GM23338 (cell line): ENCODE measurements at regions not wholly inside any gene's neighbourhood (a gene's known extent, or its start where the extent isn't known, plus 50 kb on each side); places are given as distances from the start of the nearest gene placed in this dataset.

Source experiments
- ATAC-seq: fragments of 200-7000 bp; cut with Tn5 transposase; 3 replicates; pipeline ENCODE4 v1.9.1; 2020
- DNase-seq: peaks from one replicate; pipeline ENCODE4 v3.0.0-alpha.2; 2015; ENCODE audit warnings: low spot score
- H2AFZ ChIP-seq: fragments of 200-600 bp; sonication (generic); 2 replicates; pipeline ENCODE4 v1.8.0; 2016; ENCODE audit warnings: antibody characterized with exemption, mild to moderate bottlenecking, moderate library complexity
- H3F3A ChIP-seq: fragments of 200-600 bp; sonication (generic); replicated peaks from 2 replicates; pipeline ENCODE4 v1.8.0; 2017; ENCODE audit warnings: antibody characterized with exemption, mixed run types, low read depth
- H3K27ac ChIP-seq: fragments of 200-600 bp; sonication (generic); 2 replicates; pipeline ENCODE4 v1.6.1; 2016; ENCODE audit warnings: low read depth
- H3K27me3 ChIP-seq: fragments of 200-600 bp; sonication (generic); 2 replicates; pipeline ENCODE4 v1.8.0; 2016; ENCODE audit warnings: mild to moderate bottlenecking, mixed run types, moderate library complexity; ENCODE audit not compliant: insufficient read depth
- H3K36me3 ChIP-seq: fragments of 200-600 bp; sonication (generic); 2 replicates; pipeline ENCODE4 v1.8.0; 2016; ENCODE audit warnings: mild to moderate bottlenecking; ENCODE audit not compliant: insufficient read depth
- H3K4me1 ChIP-seq: fragments of 200-600 bp; sonication (generic); 2 replicates; pipeline ENCODE4 v1.8.0; 2016; ENCODE audit warnings: mild to moderate bottlenecking, moderate library complexity; ENCODE audit not compliant: insufficient read depth
- H3K4me2 ChIP-seq: fragments of 200-600 bp; sonication (generic); 2 replicates; pipeline ENCODE4 v1.7.1; 2017; ENCODE audit warnings: mixed run types
- H3K4me3 ChIP-seq: fragments of 200-600 bp; sonication (generic); 2 replicates; pipeline ENCODE4 v1.6.1; 2016; ENCODE audit warnings: mixed run types
- H3K79me2 ChIP-seq: fragments of 200-600 bp; sonication (generic); replicated peaks from 2 replicates; pipeline ENCODE4 v1.8.0; 2017; ENCODE audit warnings: mild to moderate bottlenecking; ENCODE audit not compliant: insufficient read depth
- H3K9me2 ChIP-seq: fragments of 200-600 bp; sonication (generic); 2 replicates; pipeline ENCODE4 v1.8.0; 2017; ENCODE audit not compliant: insufficient read depth
- H4K20me1 ChIP-seq: fragments of 200-600 bp; sonication (generic); replicated peaks from 2 replicates; pipeline ENCODE4 v1.8.0; 2017; ENCODE audit warnings: mild to moderate bottlenecking; ENCODE audit not compliant: insufficient read depth
- H3K27ac Mint-ChIP-seq: 2 replicates; pipeline ENCODE4 v1.8.0; 2020; ENCODE audit warnings: inconsistent platforms, mild to moderate bottlenecking, moderate library complexity, mixed read lengths
- H3K27me3 Mint-ChIP-seq: 3 replicates; pipeline ENCODE4 v1.8.0; 2022; ENCODE audit warnings: low read depth, mild to moderate bottlenecking, moderate library complexity, mixed read lengths, inconsistent platforms; ENCODE audit not compliant: insufficient read depth, poor library complexity
- H3K36me3 Mint-ChIP-seq: 3 replicates; pipeline ENCODE4 v1.8.0; 2021; ENCODE audit warnings: low read depth, mild to moderate bottlenecking, inconsistent platforms, moderate library complexity, mixed read lengths
- H3K4me1 Mint-ChIP-seq: 3 replicates; pipeline ENCODE4 v1.8.0; 2020; ENCODE audit warnings: mild to moderate bottlenecking, inconsistent platforms, mixed read lengths
- H3K4me3 Mint-ChIP-seq: 3 replicates; pipeline ENCODE4 v1.8.0; 2021; ENCODE audit warnings: moderate library complexity, mild to moderate bottlenecking, inconsistent platforms, mixed read lengths
- H3K9me3 Mint-ChIP-seq: 3 replicates; pipeline ENCODE4 v1.8.0; 2020; ENCODE audit warnings: moderate library complexity, mild to moderate bottlenecking, inconsistent platforms, mixed read lengths
- CREB1 ChIP-seq: fragments of 250-450 bp; sonication (Bioruptor Pico); IDR thresholded peaks from 2 replicates; pipeline ENCODE4 v1.5.0; 2020; ENCODE audit warnings: low read depth, mild to moderate bottlenecking, moderate library complexity
- EZH2 ChIP-seq: fragments of 200-600 bp; sonication (generic); IDR thresholded peaks from one replicate; pipeline ENCODE4 v1.8.0; 2017; ENCODE audit warnings: antibody characterized with exemption, mild to moderate bottlenecking, low read depth; ENCODE audit not compliant: unreplicated experiment
- EZH2phosphoT487 ChIP-seq: fragments of 200-600 bp; sonication (generic); IDR thresholded peaks from one replicate; pipeline ENCODE4 v1.8.1; 2018; ENCODE audit warnings: antibody characterized with exemption; ENCODE audit not compliant: unreplicated experiment
- JUNB ChIP-seq: IDR thresholded peaks from one replicate; pipeline ENCODE4 v1.6.1; 2016; ENCODE audit warnings: antibody characterized with exemption; ENCODE audit not compliant: unreplicated experiment
- NANOG ChIP-seq: IDR thresholded peaks from 2 replicates; pipeline ENCODE4 v1.6.1; 2016; ENCODE audit warnings: antibody characterized with exemption, borderline replicate concordance
- POLR2AphosphoS5 ChIP-seq: IDR thresholded peaks from 2 replicates; pipeline ENCODE4 v1.6.1; 2016; ENCODE audit warnings: antibody characterized with exemption, low read depth
- STAT1 ChIP-seq: IDR thresholded peaks from one replicate; pipeline ENCODE4 v1.6.1; 2016; ENCODE audit warnings: antibody characterized with exemption; ENCODE audit not compliant: unreplicated experiment
- ZNF114 ChIP-seq: fragments of 250-450 bp; sonication (Bioruptor Pico); IDR thresholded peaks from 2 replicates; pipeline ENCODE4 v1.5.0; 2020; ENCODE audit warnings: mild to moderate bottlenecking, moderate library complexity
- ZNF331 ChIP-seq: fragments of 250-450 bp; sonication (Bioruptor Pico); IDR thresholded peaks from 2 replicates; pipeline ENCODE4 v1.5.0; 2020; ENCODE audit warnings: low read depth, mild to moderate bottlenecking, moderate library complexity
- TF ChIP-seq, protein P1 (sequence below): IDR thresholded peaks from 2 replicates; pipeline ENCODE4 v1.6.1; 2016; ENCODE audit warnings: antibody characterized with exemption
- TF ChIP-seq, protein P2 (sequence below): IDR thresholded peaks from one replicate; pipeline ENCODE4 v1.6.1; 2018; ENCODE audit warnings: antibody characterized with exemption; ENCODE audit not compliant: unreplicated experiment
- TF ChIP-seq, protein P3 (sequence below), 2 experiments: fragments of 200-600 bp in 1 of 2; sonication (generic) in 1 of 2; conservative IDR thresholded peaks; 2 replicates each; pipeline versions ENCODE4 v1.5.1 to v1.6.1; 2016 to 2017; ENCODE audit warnings: antibody characterized with exemption in 2 of 2, low read depth in 2 of 2, mild to moderate bottlenecking in 2 of 2, moderate library complexity in 1 of 2
- TF ChIP-seq, protein P4 (sequence below): fragments of 250-450 bp; sonication (Bioruptor Pico); IDR thresholded peaks from 2 replicates; pipeline ENCODE4 v1.5.0; 2020; ENCODE audit warnings: mild to moderate bottlenecking, moderate library complexity

DNA sequence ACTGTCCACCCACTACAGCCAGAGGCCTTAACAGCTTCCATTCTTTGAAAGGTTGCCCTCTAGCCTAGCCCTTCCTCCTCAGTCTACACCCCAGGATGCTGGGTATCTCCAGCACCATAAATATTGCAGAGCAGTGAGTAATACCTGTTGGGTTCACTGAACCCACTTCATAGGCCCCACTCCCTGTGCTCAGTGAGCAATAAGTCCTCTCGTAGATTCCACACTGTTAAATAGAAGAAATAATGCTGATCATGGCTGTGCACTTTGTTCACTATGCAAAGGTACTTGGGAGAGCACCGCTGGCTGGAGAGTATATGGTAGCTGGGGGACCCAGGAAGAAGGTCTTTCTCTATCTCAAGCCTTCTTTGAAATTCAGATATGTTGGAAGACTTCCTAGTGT is 87.3 kb downstream of the RSPH3 start:
- Histone ChIP-seq H3K4me1 (peaks cover 22% of the 10 kb centered on the region), H3F3A (0 out of 2 replicates have a peak, but pooled peaks cover 6% of the 10 kb centered on the region), H3K4me2 (no peak overlapping the region), H3K27me3 (no peaks in the 10 kb centered on the region), H3K79me2 (no peaks in the 10 kb centered on the region), H3K4me3 (no peak overlapping the region), H3K27ac (no peak overlapping the region), H3K9me2 (0 out of 2 replicates have a peak, but pooled peaks cover 5% of the 10 kb centered on the region), H3K36me3 (no peaks in the 10 kb centered on the region), H2AFZ (no peak overlapping the region), H4K20me1 (no peaks in the 10 kb centered on the region)
- peaks cover 45% of the 10 kb centered on the region for H3K4me1 Mint-ChIP-seq
- 0 out of 2 replicates have a peak overlapping the region, but pooled peaks have one; percentile 7 for H3K27ac Mint-ChIP-seq
- no peak overlapping the region for H3K4me3 Mint-ChIP-seq
- TF ChIP-seq, protein P1, sequence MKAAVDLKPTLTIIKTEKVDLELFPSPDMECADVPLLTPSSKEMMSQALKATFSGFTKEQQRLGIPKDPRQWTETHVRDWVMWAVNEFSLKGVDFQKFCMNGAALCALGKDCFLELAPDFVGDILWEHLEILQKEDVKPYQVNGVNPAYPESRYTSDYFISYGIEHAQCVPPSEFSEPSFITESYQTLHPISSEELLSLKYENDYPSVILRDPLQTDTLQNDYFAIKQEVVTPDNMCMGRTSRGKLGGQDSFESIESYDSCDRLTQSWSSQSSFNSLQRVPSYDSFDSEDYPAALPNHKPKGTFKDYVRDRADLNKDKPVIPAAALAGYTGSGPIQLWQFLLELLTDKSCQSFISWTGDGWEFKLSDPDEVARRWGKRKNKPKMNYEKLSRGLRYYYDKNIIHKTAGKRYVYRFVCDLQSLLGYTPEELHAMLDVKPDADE, result no peak
- TF ChIP-seq, protein P2, sequence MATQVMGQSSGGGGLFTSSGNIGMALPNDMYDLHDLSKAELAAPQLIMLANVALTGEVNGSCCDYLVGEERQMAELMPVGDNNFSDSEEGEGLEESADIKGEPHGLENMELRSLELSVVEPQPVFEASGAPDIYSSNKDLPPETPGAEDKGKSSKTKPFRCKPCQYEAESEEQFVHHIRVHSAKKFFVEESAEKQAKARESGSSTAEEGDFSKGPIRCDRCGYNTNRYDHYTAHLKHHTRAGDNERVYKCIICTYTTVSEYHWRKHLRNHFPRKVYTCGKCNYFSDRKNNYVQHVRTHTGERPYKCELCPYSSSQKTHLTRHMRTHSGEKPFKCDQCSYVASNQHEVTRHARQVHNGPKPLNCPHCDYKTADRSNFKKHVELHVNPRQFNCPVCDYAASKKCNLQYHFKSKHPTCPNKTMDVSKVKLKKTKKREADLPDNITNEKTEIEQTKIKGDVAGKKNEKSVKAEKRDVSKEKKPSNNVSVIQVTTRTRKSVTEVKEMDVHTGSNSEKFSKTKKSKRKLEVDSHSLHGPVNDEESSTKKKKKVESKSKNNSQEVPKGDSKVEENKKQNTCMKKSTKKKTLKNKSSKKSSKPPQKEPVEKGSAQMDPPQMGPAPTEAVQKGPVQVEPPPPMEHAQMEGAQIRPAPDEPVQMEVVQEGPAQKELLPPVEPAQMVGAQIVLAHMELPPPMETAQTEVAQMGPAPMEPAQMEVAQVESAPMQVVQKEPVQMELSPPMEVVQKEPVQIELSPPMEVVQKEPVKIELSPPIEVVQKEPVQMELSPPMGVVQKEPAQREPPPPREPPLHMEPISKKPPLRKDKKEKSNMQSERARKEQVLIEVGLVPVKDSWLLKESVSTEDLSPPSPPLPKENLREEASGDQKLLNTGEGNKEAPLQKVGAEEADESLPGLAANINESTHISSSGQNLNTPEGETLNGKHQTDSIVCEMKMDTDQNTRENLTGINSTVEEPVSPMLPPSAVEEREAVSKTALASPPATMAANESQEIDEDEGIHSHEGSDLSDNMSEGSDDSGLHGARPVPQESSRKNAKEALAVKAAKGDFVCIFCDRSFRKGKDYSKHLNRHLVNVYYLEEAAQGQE, result no peak
- TF ChIP-seq CREB1 (CRISPR knock-in tag), result no peak
- TF ChIP-seq, protein P3, sequence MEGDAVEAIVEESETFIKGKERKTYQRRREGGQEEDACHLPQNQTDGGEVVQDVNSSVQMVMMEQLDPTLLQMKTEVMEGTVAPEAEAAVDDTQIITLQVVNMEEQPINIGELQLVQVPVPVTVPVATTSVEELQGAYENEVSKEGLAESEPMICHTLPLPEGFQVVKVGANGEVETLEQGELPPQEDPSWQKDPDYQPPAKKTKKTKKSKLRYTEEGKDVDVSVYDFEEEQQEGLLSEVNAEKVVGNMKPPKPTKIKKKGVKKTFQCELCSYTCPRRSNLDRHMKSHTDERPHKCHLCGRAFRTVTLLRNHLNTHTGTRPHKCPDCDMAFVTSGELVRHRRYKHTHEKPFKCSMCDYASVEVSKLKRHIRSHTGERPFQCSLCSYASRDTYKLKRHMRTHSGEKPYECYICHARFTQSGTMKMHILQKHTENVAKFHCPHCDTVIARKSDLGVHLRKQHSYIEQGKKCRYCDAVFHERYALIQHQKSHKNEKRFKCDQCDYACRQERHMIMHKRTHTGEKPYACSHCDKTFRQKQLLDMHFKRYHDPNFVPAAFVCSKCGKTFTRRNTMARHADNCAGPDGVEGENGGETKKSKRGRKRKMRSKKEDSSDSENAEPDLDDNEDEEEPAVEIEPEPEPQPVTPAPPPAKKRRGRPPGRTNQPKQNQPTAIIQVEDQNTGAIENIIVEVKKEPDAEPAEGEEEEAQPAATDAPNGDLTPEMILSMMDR (conservative IDR thresholded peaks at IDR 0.05; ENCODE audit: low read depth in 2 of 2), result no peak
- TF ChIP-seq ZNF114 (CRISPR knock-in tag), result no peak
- no peak for TF ChIP-seq POLR2AphosphoS5
- TF ChIP-seq NANOG, result no peak
- no peak for TF ChIP-seq EZH2phosphoT487
- TF ChIP-seq ZNF331 (CRISPR knock-in tag), result no peak
- TF ChIP-seq EZH2, result no peak
- no peak for TF ChIP-seq STAT1
- TF ChIP-seq JUNB, result no peak
- TF ChIP-seq, protein P4, sequence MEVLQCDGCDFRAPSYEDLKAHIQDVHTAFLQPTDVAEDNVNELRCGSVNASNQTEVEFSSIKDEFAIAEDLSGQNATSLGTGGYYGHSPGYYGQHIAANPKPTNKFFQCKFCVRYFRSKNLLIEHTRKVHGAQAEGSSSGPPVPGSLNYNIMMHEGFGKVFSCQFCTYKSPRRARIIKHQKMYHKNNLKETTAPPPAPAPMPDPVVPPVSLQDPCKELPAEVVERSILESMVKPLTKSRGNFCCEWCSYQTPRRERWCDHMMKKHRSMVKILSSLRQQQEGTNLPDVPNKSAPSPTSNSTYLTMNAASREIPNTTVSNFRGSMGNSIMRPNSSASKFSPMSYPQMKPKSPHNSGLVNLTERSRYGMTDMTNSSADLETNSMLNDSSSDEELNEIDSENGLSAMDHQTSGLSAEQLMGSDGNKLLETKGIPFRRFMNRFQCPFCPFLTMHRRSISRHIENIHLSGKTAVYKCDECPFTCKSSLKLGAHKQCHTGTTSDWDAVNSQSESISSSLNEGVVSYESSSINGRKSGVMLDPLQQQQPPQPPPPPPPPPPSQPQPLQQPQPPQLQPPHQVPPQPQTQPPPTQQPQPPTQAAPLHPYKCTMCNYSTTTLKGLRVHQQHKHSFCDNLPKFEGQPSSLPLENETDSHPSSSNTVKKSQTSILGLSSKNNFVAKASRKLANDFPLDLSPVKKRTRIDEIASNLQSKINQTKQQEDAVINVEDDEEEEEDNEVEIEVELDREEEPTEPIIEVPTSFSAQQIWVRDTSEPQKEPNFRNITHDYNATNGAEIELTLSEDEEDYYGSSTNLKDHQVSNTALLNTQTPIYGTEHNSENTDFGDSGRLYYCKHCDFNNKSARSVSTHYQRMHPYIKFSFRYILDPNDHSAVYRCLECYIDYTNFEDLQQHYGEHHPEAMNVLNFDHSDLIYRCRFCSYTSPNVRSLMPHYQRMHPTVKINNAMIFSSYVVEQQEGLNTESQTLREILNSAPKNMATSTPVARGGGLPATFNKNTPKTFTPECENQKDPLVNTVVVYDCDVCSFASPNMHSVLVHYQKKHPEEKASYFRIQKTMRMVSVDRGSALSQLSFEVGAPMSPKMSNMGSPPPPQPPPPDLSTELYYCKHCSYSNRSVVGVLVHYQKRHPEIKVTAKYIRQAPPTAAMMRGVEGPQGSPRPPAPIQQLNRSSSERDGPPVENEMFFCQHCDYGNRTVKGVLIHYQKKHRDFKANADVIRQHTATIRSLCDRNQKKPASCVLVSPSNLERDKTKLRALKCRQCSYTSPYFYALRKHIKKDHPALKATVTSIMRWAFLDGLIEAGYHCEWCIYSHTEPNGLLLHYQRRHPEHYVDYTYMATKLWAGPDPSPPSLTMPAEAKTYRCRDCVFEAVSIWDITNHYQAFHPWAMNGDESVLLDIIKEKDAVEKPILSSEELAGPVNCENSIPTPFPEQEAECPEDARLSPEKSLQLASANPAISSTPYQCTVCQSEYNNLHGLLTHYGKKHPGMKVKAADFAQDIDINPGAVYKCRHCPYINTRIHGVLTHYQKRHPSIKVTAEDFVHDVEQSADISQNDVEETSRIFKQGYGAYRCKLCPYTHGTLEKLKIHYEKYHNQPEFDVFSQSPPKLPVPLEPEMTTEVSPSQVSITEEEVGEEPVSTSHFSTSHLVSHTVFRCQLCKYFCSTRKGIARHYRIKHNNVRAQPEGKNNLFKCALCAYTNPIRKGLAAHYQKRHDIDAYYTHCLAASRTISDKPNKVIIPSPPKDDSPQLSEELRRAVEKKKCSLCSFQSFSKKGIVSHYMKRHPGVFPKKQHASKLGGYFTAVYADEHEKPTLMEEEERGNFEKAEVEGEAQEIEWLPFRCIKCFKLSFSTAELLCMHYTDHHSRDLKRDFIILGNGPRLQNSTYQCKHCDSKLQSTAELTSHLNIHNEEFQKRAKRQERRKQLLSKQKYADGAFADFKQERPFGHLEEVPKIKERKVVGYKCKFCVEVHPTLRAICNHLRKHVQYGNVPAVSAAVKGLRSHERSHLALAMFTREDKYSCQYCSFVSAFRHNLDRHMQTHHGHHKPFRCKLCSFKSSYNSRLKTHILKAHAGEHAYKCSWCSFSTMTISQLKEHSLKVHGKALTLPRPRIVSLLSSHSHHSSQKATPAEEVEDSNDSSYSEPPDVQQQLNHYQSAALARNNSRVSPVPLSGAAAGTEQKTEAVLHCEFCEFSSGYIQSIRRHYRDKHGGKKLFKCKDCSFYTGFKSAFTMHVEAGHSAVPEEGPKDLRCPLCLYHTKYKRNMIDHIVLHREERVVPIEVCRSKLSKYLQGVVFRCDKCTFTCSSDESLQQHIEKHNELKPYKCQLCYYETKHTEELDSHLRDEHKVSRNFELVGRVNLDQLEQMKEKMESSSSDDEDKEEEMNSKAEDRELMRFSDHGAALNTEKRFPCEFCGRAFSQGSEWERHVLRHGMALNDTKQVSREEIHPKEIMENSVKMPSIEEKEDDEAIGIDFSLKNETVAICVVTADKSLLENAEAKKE (CRISPR knock-in tag), result no peak
- ATAC-seq (no peak), DNase-seq (no peak)
- H3K9me3 Mint-ChIP-seq, result no peaks in the 10 kb centered on the region; the same call in 2 of the 3 replicates
- peaks cover 22% of the 10 kb centered on the region for H3K27me3 Mint-ChIP-seq
- no peaks in the 10 kb centered on the region; the same call in 2 of the 3 replicates for H3K36me3 Mint-ChIP-seq
